Adrenal gland (tissue), 9 donors: ENCODE measurements at regions not wholly inside any gene's neighbourhood (a gene's known extent, or its start where the extent isn't known, plus 50 kb on each side); places are given as distances from the start of the nearest gene placed in this dataset.

Experiments
- DNase-seq, 7 donors: peaks; one replicate each; pipeline ENCODE4 v3.0.0-alpha.2; 2019 to 2020
- H3K27ac ChIP-seq, 5 donors: fragments of 200-600 bp; sonication (generic) in 4 of 5; 1 replicate in 3 of 5; 2 replicates in 2 of 5; pipeline versions ENCODE4 v1.5.1 to v1.8.0; 2016 to 2020; ENCODE audit warnings: mild to moderate bottlenecking in 1 of 5
- H3K27me3 ChIP-seq: fragments of 200-600 bp; 2 replicates; pipeline ENCODE4 v1.8.0; 2021
- H3K36me3 ChIP-seq, 2 donors: fragments of 200-600 bp; replicated peaks in 1 of 2; 1 replicate in 1 of 2; 2 replicates in 1 of 2; pipeline versions ENCODE4 v1.5.1 to v1.8.0; 2018 to 2022
- H3K4me1 ChIP-seq, 2 donors: fragments of 200-600 bp; replicated peaks in 1 of 2; 1 replicate in 1 of 2; 2 replicates in 1 of 2; pipeline versions ENCODE4 v1.5.1 to v1.8.0; 2018 to 2021
- H3K4me3 ChIP-seq, 4 donors: fragments of 200-600 bp; sonication (generic) in 3 of 4; one replicate each; pipeline ENCODE4 v1.5.1; 2016 to 2018
- H3K9me3 ChIP-seq, 3 donors: fragments of 200-600 bp; sonication (generic) in 1 of 3; replicated peaks in 1 of 3; 1 replicate in 2 of 3; 2 replicates in 1 of 3; pipeline versions ENCODE4 v1.5.1 to v1.8.0; 2016 to 2021
- CTCF ChIP-seq, 6 experiments: fragments of 450-650 bp in 4 of 6; fragments of 200-600 bp in 2 of 6; sonication (generic) in 1 of 6; IDR thresholded peaks; 1 replicate in 5 of 6; 2 replicates in 1 of 6; pipeline versions ENCODE4 v1.5.1 to v1.8.0; 2016 to 2021; ENCODE audit warnings: antibody characterized with exemption in 6 of 6, mild to moderate bottlenecking in 2 of 6, moderate library complexity in 1 of 6
- POLR2A ChIP-seq, 2 donors: fragments of 450-650 bp; IDR thresholded peaks; one replicate each; pipeline ENCODE4 v1.6.1; 2017; ENCODE audit warnings: antibody characterized with exemption in 2 of 2, mild to moderate bottlenecking in 2 of 2, moderate library complexity in 1 of 2
- WGBS, 4 donors: extraction: QIAGEN DNeasy Blood & Tissue Kit in 2 of 4; methylation state at CpG; one replicate each; pipeline versions ENCODE4 v1.1.5 to v1.1.7; 2013 to 2017; 5-methylcytosine and 5-hydroxymethylcytosine counted together
- intact Hi-C, 2 donors: fragments of 100-400 bp; cut with DNase I; formaldehyde crosslinking; loops; one replicate each; pipeline versions ENCODE4 v1.14.1 to v1.15.0; 2022 to 2023
- donor health status: healthy with polysubstance abuse.
- donor health status: Bipolar disorder and iron deficiency.
- donor health status: DM: yes; HTN: yes; CAD: no.
- donor health status: DM: no; HTN: no; CAD: no.
- donor health status: DM: no; HTN: no; CAD: no.

GRCh38 chr10:65618126-65618525, 1307.7 kb upstream of the LRRTM3 start:
- no peaks in the 10 kb centered on the region for H3K9me3 ChIP-seq
- 20 to 42% (median 37%) methylated on average over 1 of the region's 1 CpG for WGBS, 4 donors
- no peak for DNase-seq
- H3K4me3 ChIP-seq = no peak overlapping the region
- H3K27me3 ChIP-seq = no peaks in the 10 kb centered on the region
- no peak for TF ChIP-seq POLR2A (IDR thresholded peaks at IDR 0.05)
- no peak for TF ChIP-seq CTCF (IDR thresholded peaks at IDR 0.05)
- no peaks in the 10 kb centered on the region for H3K4me1 ChIP-seq
- H3K27ac ChIP-seq = no peak overlapping the region
- intact Hi-C loops = no loop called here
- H3K36me3 ChIP-seq = no peaks in the 10 kb centered on the region

- no peak for DNase-seq
- TF ChIP-seq CTCF (IDR thresholded peaks at IDR 0.05) (no peak), POLR2A (IDR thresholded peaks at IDR 0.05) (no peak)
- no peaks in the 10 kb centered on the region for H3K9me3 ChIP-seq
- intact Hi-C loops = no loop called here
- H3K36me3 ChIP-seq = no peaks in the 10 kb centered on the region
- H3K27ac ChIP-seq = no peak overlapping the region
- H3K4me1 ChIP-seq = no peaks in the 10 kb centered on the region
- WGBS, 4 donors = 90 to 94% (median 92%) methylated on average over 5 of the region's 5 CpGs
- no peaks in the 10 kb centered on the region for H3K27me3 ChIP-seq
- no peak overlapping the region for H3K4me3 ChIP-seq
Observed at GRCh38 chr10:65620404-65621048, 1305.3 kb upstream of the LRRTM3 start.

GRCh38 chr10:65622608-65623007, 1303.2 kb upstream of the LRRTM3 start:
- intact Hi-C loops = no loop called here
- H3K27ac ChIP-seq = no peak overlapping the region
- WGBS, 4 donors = 58 to 73% (median 71%) methylated on average over 2 of the region's 2 CpGs
- no peak overlapping the region for H3K4me3 ChIP-seq
- DNase-seq = no peak
- no peaks in the 10 kb centered on the region for H3K9me3 ChIP-seq
- TF ChIP-seq CTCF (IDR thresholded peaks at IDR 0.05) (no peak), POLR2A (IDR thresholded peaks at IDR 0.05) (no peak)
- no peaks in the 10 kb centered on the region for H3K36me3 ChIP-seq
- no peaks in the 10 kb centered on the region for H3K4me1 ChIP-seq
- no peaks in the 10 kb centered on the region for H3K27me3 ChIP-seq

GRCh38 chr10:65628493-65629139, 1297.2 kb upstream of the LRRTM3 start:
- no peak for DNase-seq
- H3K4me1 ChIP-seq = no peaks in the 10 kb centered on the region
- intact Hi-C loops = no loop called here
- no peak overlapping the region for H3K4me3 ChIP-seq
- no peaks in the 10 kb centered on the region for H3K36me3 ChIP-seq
- no peak for TF ChIP-seq CTCF (IDR thresholded peaks at IDR 0.05)
- TF ChIP-seq POLR2A (IDR thresholded peaks at IDR 0.05) = no peak
- no peak overlapping the region for H3K27ac ChIP-seq
- peaks cover 0 to 6% (median 0%) of the 10 kb centered on the region in 3 donors for H3K9me3 ChIP-seq
- WGBS, 4 donors = 75 to 87% (median 80%) methylated on average over 6 of the region's 6 CpGs
- H3K27me3 ChIP-seq = no peaks in the 10 kb centered on the region
